HEK293 (cell line): ENCODE measurements at regions not wholly inside any gene's neighbourhood (a gene's known extent, or its start where the extent isn't known, plus 50 kb on each side); places are given as distances from the start of the nearest gene placed in this dataset.

Experiments used
- CTCF ChIP-seq: fragments of 450-650 bp; formaldehyde crosslinking; IDR thresholded peaks from 2 replicates; pipeline ENCODE4 v1.5.1; 2016; ENCODE audit warnings: missing biosample characterization, missing genetic modification characterization
- ZBTB8A ChIP-seq: fragments of 450-650 bp; formaldehyde crosslinking; IDR thresholded peaks from 2 replicates; pipeline ENCODE4 v1.5.1; 2016; ENCODE audit warnings: missing biosample characterization, missing genetic modification characterization
- ZFP41 ChIP-seq: fragments of 450-650 bp; formaldehyde crosslinking; IDR thresholded peaks from 2 replicates; pipeline ENCODE4 v1.5.1; 2016; ENCODE audit warnings: missing biosample characterization, missing genetic modification characterization, borderline replicate concordance
- ZNF560 ChIP-seq: fragments of 450-650 bp; formaldehyde crosslinking; IDR thresholded peaks from 2 replicates; pipeline ENCODE4 v1.5.1; 2017; ENCODE audit warnings: missing biosample characterization, missing genetic modification characterization, borderline replicate concordance
- ZNF660 ChIP-seq: fragments of 450-650 bp; IDR thresholded peaks from 2 replicates; pipeline ENCODE4 v1.5.1; 2018; ENCODE audit warnings: missing biosample characterization, mild to moderate bottlenecking, missing genetic modification characterization

- TF ChIP-seq ZNF660, result no peak
- TF ChIP-seq CTCF (tag by site-specific recombination), result no peak
- TF ChIP-seq ZFP41 (tag by site-specific recombination), result no peak
- TF ChIP-seq ZNF560 (tag by site-specific recombination), result no peak
- TF ChIP-seq ZBTB8A (tag by site-specific recombination), result no peak
Observed at GRCh38 chr9:7963026-7963425, 163.4 kb upstream of the DMAC1 start.
